ENCODE measurements at regions not wholly inside any gene's neighbourhood (a gene's known extent, or its start where the extent isn't known, plus 50 kb on each side); places are given as distances from the start of the nearest gene placed in this dataset.
"Not testable (repeated sequence)": the region's sequence is repeated elsewhere in the genome, so short reads cannot be mapped to it uniquely, and the experiment has no call there.

DNA sequence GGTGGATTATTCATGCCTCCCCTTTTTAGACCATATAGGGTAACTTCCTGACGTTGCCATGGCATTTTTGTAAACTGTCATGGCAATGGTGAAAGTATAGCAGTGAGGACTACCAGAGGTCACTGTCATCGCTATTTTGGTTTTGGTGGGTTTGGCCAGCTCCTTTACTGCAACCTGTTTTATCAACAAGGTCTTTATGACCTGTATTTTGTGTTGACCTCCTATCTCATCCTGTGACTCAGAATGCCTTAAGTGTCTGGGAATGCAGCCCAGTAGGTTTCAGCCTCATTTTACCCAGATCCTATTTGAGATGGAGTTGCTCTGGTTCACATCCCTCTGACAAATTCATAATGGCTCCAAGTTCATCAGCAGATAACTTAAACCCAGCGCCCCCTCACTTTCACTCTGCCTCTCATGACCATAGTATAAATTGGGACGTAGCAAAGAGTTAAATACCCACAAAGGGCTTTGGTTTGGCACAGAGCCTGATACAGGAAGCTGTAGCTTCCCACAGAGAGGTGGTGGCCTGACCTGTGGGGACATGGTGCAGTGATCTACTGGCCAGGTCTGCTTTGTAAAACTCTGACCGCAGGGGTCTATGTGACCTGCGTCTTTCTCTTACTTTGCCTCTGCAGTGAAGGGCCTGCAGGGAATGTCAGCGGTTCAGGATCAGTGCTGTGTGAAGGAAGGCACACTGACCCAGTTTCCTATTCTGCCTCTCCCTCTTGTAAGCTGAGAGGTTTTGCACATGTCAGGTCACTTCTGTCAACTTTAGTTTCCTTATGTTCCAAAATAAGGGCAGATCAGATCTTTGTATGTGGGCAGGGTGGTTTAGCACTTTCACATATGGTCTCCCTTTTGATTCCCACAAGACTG lies 78.1 kb upstream of the ZNF644 start:
- intact Hi-C loops (cut with micrococcal nuclease): no loop called here

DNA sequence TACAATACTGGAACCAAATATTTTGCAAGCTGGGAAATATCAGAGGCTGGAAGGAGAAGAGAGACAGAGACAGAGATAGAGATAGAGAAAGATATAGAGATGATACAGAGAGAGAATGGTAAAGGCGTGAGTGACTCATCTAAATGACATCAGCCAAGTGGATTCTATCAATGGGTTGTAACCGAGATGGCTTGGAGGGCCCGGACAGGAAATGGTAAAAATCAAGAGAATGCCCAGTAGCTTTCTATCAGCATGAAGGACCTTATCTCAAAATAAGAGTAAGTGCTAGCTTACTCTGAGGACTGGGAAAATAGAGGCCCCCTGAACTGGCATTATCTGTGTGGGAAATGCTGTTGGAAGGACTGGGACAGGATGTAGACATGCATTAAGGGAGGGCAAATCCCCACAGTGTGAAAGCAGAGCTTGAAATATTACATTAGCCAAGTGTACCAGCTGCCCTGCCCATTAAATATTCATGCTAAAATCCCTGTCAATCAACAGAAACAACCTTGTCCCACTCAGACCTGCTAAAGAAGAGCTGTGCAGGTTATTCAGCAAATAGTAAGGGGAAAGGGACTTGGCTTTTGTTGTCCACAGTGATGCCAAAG lies 76.6 kb upstream of the ZNF644 start:
- intact Hi-C loops (cut with micrococcal nuclease): no loop called here

DNA sequence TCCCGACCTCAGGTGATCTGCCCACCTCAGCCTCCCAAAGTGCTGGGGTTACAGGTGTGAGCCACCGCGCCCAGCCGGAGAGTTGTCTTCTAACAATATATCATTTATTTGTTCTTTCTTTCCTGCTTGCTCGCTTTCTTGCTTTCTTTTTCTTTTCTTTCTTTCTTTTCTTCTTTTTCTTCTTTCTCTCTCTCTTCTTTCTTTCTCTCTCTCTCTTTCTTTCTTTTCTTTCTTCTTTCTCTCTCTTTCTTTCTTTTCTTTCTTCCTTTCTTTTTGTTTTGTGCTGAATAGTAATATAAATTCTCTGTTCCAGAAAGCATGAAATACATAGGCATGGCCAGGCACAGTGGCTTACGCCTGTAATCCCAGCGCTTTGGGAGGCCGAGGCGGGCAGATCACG lies 73.5 kb upstream of the ZNF644 start:
- intact Hi-C loops (cut with micrococcal nuclease): not testable (repeated sequence)

DNA sequence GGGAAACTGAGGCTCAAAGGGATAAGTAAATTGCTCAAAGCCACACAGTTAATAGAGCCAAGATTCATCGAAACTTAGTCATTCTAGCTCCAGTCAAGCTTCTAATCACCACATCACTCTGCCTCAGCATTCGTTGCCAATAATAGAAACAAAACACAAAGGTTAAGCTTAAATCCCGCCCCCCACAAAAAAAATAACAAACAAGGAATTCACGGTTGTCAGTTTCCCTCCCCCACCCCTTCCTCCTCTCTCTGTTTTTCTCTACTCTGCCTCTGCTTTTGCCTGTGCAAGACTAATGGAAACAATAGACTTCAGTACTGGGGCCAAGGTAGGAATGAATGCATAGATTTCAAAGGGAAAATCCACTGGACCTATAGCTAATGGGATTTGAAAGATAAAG lies 70.7 kb upstream of the ZNF644 start:
- intact Hi-C loops (cut with micrococcal nuclease): no loop called here

GRCh38 chr1:91091812-91092211 lies 70.0 kb upstream of the ZNF644 start:
- intact Hi-C loops (cut with micrococcal nuclease): no loop called here

DNA sequence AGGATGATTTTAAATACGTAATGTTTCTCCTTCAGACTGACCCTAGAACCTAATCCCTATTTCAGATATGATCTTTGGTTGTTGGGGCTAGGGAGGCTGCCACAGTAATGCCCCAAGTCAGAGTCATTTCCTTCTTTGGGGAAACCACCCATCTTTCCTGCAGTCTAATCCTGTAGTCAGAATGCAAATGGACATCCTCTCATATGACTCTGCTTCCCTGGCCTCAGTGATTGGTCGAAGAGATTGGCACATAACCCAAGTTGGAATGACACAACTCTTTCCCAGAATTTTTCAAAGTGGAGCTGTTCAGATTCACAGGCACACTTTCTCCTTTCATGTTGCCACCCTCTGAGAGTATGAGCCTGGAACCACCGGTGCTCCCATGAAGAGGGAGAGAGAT lies 58.8 kb upstream of the ZNF644 start:
- intact Hi-C loops (cut with micrococcal nuclease): no loop called here

DNA sequence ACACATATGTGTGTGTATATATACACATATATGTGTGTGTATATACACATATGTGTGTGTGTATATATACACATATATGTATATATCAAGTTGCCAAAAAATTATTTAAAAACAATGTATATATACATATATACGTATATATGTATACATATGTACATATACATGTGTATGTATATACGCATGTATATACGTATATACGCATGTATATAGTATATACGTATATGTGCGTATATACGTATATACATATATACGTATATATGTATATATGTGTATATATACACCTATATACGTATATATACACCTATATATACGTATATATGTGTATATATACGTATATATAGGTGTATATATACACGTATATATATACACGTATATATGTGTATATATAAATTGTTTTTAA lies 57.0 kb upstream of the ZNF644 start:
- intact Hi-C loops (cut with micrococcal nuclease): no loop called here

GRCh38 chr1:91076834-91077233 lies 55.0 kb upstream of the ZNF644 start:
- intact Hi-C loops (cut with micrococcal nuclease): no loop called here

DNA sequence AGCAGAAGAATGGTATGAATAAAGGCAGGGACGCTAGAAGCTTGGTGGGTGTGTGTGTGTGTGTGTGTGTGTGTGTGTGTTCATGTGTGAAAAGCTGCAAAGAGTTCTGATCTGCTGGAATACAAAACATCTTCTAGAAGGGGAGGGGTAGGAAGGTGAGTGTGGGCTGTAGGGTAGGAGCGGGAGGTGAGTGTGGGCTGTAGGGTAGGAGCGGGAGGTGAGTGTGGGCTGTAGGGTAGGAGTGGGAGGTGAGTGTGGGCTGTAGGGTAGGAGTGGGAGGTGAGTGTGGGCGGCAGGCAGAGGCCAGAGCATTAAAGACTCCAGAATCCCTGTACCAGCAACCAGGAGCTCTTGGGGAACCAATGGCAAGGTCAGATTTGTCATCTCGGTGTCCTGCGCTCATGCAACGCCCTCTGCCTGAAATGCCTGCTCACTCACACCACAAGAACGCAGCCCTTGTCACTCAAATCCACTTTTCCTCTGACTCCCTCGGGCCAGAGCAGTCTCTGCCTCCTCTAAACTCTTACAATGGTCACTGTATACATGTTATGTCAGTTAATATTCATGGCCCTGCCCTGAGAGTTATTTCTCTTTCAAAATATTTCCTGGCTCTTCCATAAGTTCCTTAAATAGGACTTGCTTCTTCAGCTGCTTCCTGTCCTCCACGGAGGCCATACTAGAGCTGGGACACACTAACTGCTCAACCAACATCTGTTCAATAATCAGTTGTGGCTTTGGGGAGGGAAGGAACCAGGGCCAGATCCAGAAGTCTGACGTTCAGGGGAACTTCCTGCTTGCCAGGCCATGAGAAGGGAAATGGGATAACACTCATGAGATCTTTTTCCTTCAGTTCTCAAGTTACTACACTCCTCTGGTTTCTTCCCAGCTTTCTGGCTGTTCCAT lies 53.6 kb upstream of the ZNF644 start:
- intact Hi-C loops (cut with micrococcal nuclease): no loop called here

- intact Hi-C loops (cut with micrococcal nuclease): no loop called here
These were observed 51.5 kb upstream of the ZNF644 start for GRCh38 chr1:91073299-91073698.

DNA sequence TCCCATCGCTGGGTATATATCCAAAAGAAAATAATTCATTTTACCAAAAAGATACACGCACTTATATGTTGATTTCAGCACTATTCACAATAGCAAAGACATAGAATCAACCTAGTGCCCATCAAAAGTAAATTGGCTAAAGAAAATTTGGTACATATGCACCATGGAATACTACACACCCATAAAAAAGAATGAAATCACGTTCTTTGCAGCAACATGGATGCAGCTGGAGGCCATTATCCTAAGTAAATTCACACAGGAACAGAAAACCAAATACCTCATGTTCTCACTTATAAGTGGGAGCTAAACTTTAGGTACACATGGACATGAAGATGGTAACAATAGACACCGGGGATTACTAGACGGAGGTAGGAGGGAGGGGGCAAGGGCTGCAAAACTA lies 50.0 kb upstream of the ZNF644 start:
- intact Hi-C loops (cut with micrococcal nuclease): no loop called here

All from T-helper 1 cell treated with Interleukin-12 subunit alpha and Interleukin-12 subunit beta and Interleukin-4 antibody, amounts not matched to agents 30 ng/mL and 1 ng/mL, for 36 hours (primary cell).